Left lung (tissue), 4 donors: ENCODE measurements at regions not wholly inside any gene's neighbourhood (a gene's known extent, or its start where the extent isn't known, plus 50 kb on each side); places are given as distances from the start of the nearest gene placed in this dataset.

ENCODE experiments used
- ATAC-seq: fragments of 200-7000 bp; cut with Tn5 transposase; one replicate; pipeline ENCODE4 v1.9.1; 2020; ENCODE audit warnings: moderate library complexity
- DNase-seq, 4 donors: peaks; one replicate each; pipeline ENCODE4 v3.0.0-alpha.2; 2013 to 2020
- H3K27ac ChIP-seq, 2 donors: fragments of 200-600 bp; sonication (generic) in 1 of 2; one replicate each; pipeline versions ENCODE4 v1.5.0 to v1.8.0; 2020 to 2021
- H3K27me3 ChIP-seq, 2 donors: fragments of 200-600 bp; sonication (generic) in 1 of 2; one replicate each; pipeline versions ENCODE4 v1.5.0 to v1.8.0; 2020 to 2021
- H3K36me3 ChIP-seq, 2 donors: fragments of 200-600 bp; sonication (generic) in 1 of 2; one replicate each; pipeline versions ENCODE4 v1.5.0 to v1.8.0; 2020 to 2021
- H3K4me1 ChIP-seq, 2 donors: fragments of 200-600 bp; one replicate each; pipeline ENCODE4 v1.8.0; 2021
- H3K4me3 ChIP-seq, 2 donors: fragments of 200-600 bp; sonication (generic) in 1 of 2; one replicate each; pipeline versions ENCODE4 v1.5.0 to v1.8.0; 2020 to 2021; ENCODE audit warnings: mild to moderate bottlenecking in 1 of 2
- H3K9me3 ChIP-seq, 2 donors: fragments of 200-600 bp; sonication (generic) in 1 of 2; one replicate each; pipeline versions ENCODE4 v1.5.0 to v1.8.0; 2020 to 2021
- CTCF ChIP-seq, 2 donors: fragments of 200-600 bp; sonication (generic) in 1 of 2; IDR thresholded peaks; one replicate each; pipeline versions ENCODE4 v1.5.0 to v1.8.0; 2021; ENCODE audit warnings: antibody characterized with exemption in 2 of 2
- intact Hi-C, 2 donors: fragments of 100-400 bp; cut with DNase I; formaldehyde crosslinking; loops; one replicate each; pipeline versions ENCODE4 v1.11.2 to v1.14.2; 2022
- donor health status: DM: no; HTN: yes; CAD: no.
- donor health status: DM: no; HTN: no; CAD: no.

- Histone ChIP-seq H3K36me3 (no peaks in the 10 kb centered on the region), H3K4me3 (no peak overlapping the region), H3K4me1 (no peaks in the 10 kb centered on the region), H3K9me3 (no peaks in the 10 kb centered on the region), H3K27ac (no peak overlapping the region), H3K27me3 (no peaks in the 10 kb centered on the region)
- DNase-seq: no peak
- no peak for ATAC-seq
- no peak for TF ChIP-seq CTCF (IDR thresholded peaks at IDR 0.05)
- intact Hi-C loops: no loop called here
Observed at GRCh38 chr6:82085701-82086100, 161.8 kb downstream of the IBTK start.

GRCh38 chr6:82084324-82084920 lies 163.1 kb downstream of the IBTK start:
- Histone ChIP-seq H3K27me3 (no peaks in the 10 kb centered on the region), H3K27ac (no peak overlapping the region), H3K36me3 (no peaks in the 10 kb centered on the region), H3K4me1 (no peaks in the 10 kb centered on the region), H3K9me3 (no peaks in the 10 kb centered on the region), H3K4me3 (no peak overlapping the region)
- intact Hi-C loops: no loop called here
- DNase-seq: no peak
- TF ChIP-seq CTCF (IDR thresholded peaks at IDR 0.05): no peak
- no peak for ATAC-seq

GRCh38 chr6:82083646-82084045 lies 163.9 kb downstream of the IBTK start:
- H3K27me3 ChIP-seq: no peaks in the 10 kb centered on the region
- no peak overlapping the region for H3K4me3 ChIP-seq
- H3K9me3 ChIP-seq: no peaks in the 10 kb centered on the region
- DNase-seq (no peak), ATAC-seq (no peak)
- intact Hi-C loops: no loop called here
- no peak overlapping the region for H3K27ac ChIP-seq
- TF ChIP-seq CTCF (IDR thresholded peaks at IDR 0.05): no peak
- no peaks in the 10 kb centered on the region for H3K4me1 ChIP-seq
- H3K36me3 ChIP-seq: no peaks in the 10 kb centered on the region

- intact Hi-C loops: no loop called here
- TF ChIP-seq CTCF (IDR thresholded peaks at IDR 0.05): no peak
- ATAC-seq (no peak), DNase-seq (no peak)
- Histone ChIP-seq H3K9me3 (no peaks in the 10 kb centered on the region), H3K4me3 (no peak overlapping the region), H3K27ac (no peak overlapping the region), H3K27me3 (no peaks in the 10 kb centered on the region), H3K36me3 (no peaks in the 10 kb centered on the region), H3K4me1 (no peaks in the 10 kb centered on the region)
Observed at GRCh38 chr6:82080767-82081166, 166.8 kb downstream of the IBTK start.

GRCh38 chr6:82078286-82078908 lies 169.1 kb downstream of the IBTK start:
- no peaks in the 10 kb centered on the region for H3K4me1 ChIP-seq
- ATAC-seq: no peak
- intact Hi-C loops: no loop called here

More at GRCh38 chr6:82078286-82078908, 169.1 kb downstream of the IBTK start:
- Histone ChIP-seq H3K27ac (no peak overlapping the region), H3K4me3 (no peak overlapping the region), H3K27me3 (no peaks in the 10 kb centered on the region), H3K36me3 (no peaks in the 10 kb centered on the region), H3K9me3 (no peaks in the 10 kb centered on the region)
- no peak for TF ChIP-seq CTCF (IDR thresholded peaks at IDR 0.05)
- no peak for DNase-seq
